Fibroblast of pulmonary artery (primary cell): ENCODE measurements at regions not wholly inside any gene's neighbourhood (a gene's known extent, or its start where the extent isn't known, plus 50 kb on each side); places are given as distances from the start of the nearest gene placed in this dataset.
"Not testable (repeated sequence)": the region's sequence is repeated elsewhere in the genome, so short reads cannot be mapped to it uniquely, and the experiment has no call there.

Experiments used
- DNase-seq: peaks from one replicate; pipeline ENCODE4 v3.0.0-alpha.2; 2010; ENCODE audit warnings: low read depth
- H3K4me3 ChIP-seq: replicated peaks from 2 replicates; pipeline ENCODE4 v1.5.1; 2011; ENCODE audit warnings: low read depth, mild to moderate bottlenecking, control low read depth, low read length, moderate library complexity
- CTCF ChIP-seq: IDR thresholded peaks from 2 replicates; pipeline ENCODE4 v1.5.1; 2011; ENCODE audit warnings: mild to moderate bottlenecking, control low read depth, low read length, inconsistent platforms; ENCODE audit errors: missing control alignments

GRCh38 chr1:38153066-38153777, 106.6 kb upstream of the POU3F1 start:
- H3K4me3 ChIP-seq = no peak overlapping the region
- TF ChIP-seq CTCF = no peak
- DNase-seq = no peak

- DNase-seq = no peak
- no peak overlapping the region for H3K4me3 ChIP-seq
- TF ChIP-seq CTCF = no peak
Measured at GRCh38 chr1:38152351-38153065, 105.9 kb upstream of the POU3F1 start.

GRCh38 chr1:38151399-38151798, 104.8 kb upstream of the POU3F1 start:
- no peak overlapping the region for H3K4me3 ChIP-seq
- no peak for DNase-seq
- TF ChIP-seq CTCF = no peak

GRCh38 chr1:38146079-38146478, 99.5 kb upstream of the POU3F1 start:
- not testable (repeated sequence) for DNase-seq, H3K4me3 ChIP-seq

GRCh38 chr1:38142606-38143005, 96.0 kb upstream of the POU3F1 start:
- DNase-seq = no peak
- H3K4me3 ChIP-seq = no peak overlapping the region
- TF ChIP-seq CTCF = no peak

- no peak for TF ChIP-seq CTCF
- H3K4me3 ChIP-seq = no peak overlapping the region
- no peak for DNase-seq
Measured at GRCh38 chr1:38141483-38141882, 94.9 kb upstream of the POU3F1 start.

GRCh38 chr1:38139738-38140487, 93.3 kb upstream of the POU3F1 start:
- no peak overlapping the region for H3K4me3 ChIP-seq
- TF ChIP-seq CTCF = no peak
- DNase-seq = no peak
